Esophagus muscularis mucosa (tissue), 4 donors: ENCODE measurements at regions not wholly inside any gene's neighbourhood (a gene's known extent, or its start where the extent isn't known, plus 50 kb on each side); places are given as distances from the start of the nearest gene placed in this dataset.
"Not testable (repeated sequence)": the region's sequence is repeated elsewhere in the genome, so short reads cannot be mapped to it uniquely, and the experiment has no call there.

Experiments
- DNase-seq: peaks from one replicate; pipeline ENCODE4 v3.0.0-alpha.2; 2017; ENCODE audit errors: extremely low spot score
- H3K27ac ChIP-seq, 4 donors: fragments of 200-600 bp; sonication (generic); replicated peaks in 1 of 4; 1 replicate in 3 of 4; 2 replicates in 1 of 4; pipeline ENCODE4 v1.5.1; 2016 to 2019; ENCODE audit warnings: mild to moderate bottlenecking in 1 of 4
- H3K27me3 ChIP-seq, 4 donors: fragments of 200-600 bp; sonication (generic); one replicate each; pipeline versions ENCODE4 v1.5.1 to v1.6.0; 2016 to 2019
- H3K36me3 ChIP-seq, 4 donors: fragments of 200-600 bp; sonication (generic); one replicate each; pipeline ENCODE4 v1.5.1; 2016 to 2019
- H3K4me1 ChIP-seq, 4 donors: fragments of 200-600 bp; sonication (generic); one replicate each; pipeline ENCODE4 v1.5.1; 2016 to 2019
- H3K4me3 ChIP-seq, 4 donors: fragments of 200-600 bp; sonication (generic); 1 replicate in 2 of 4; 2 replicates in 2 of 4; pipeline ENCODE4 v1.5.1; 2016 to 2019; ENCODE audit warnings: mild to moderate bottlenecking in 4 of 4, moderate library complexity in 1 of 4
- H3K9me3 ChIP-seq, 4 donors: fragments of 200-600 bp; sonication (generic); 1 replicate in 3 of 4; 2 replicates in 1 of 4; pipeline ENCODE4 v1.5.1; 2016 to 2019
- CTCF ChIP-seq, 3 experiments: fragments of 200-600 bp in 2 of 3; fragments of 450-650 bp in 1 of 3; sonication (generic) in 2 of 3; IDR thresholded peaks; one replicate each; pipeline ENCODE4 v1.5.1; 2017 to 2019; ENCODE audit warnings: antibody characterized with exemption in 3 of 3, mild to moderate bottlenecking in 2 of 3, moderate library complexity in 1 of 3
- EP300 ChIP-seq: sonication (generic); formaldehyde crosslinking; IDR thresholded peaks from one replicate; pipeline ENCODE4 v1.6.1; 2017; ENCODE audit warnings: antibody characterized with exemption
- POLR2A ChIP-seq: fragments of 450-650 bp; IDR thresholded peaks from one replicate; pipeline ENCODE4 v1.6.1; 2017; ENCODE audit warnings: antibody characterized with exemption, moderate library complexity, mild to moderate bottlenecking, low read depth
- POLR2AphosphoS5 ChIP-seq, 2 donors: sonication (generic); formaldehyde crosslinking; IDR thresholded peaks; one replicate each; pipeline ENCODE4 v1.6.1; 2017; ENCODE audit warnings: antibody characterized with exemption in 2 of 2
- WGBS: methylation state at CpG from one replicate; pipeline ENCODE4 v1.1.5; 2018; 5-methylcytosine and 5-hydroxymethylcytosine counted together
- intact Hi-C: fragments of 100-400 bp; cut with DNase I; formaldehyde crosslinking; loops from one replicate; pipeline ENCODE4 v1.15.1; 2023

GRCh38 chr4:171348090-171348489, 465.1 kb upstream of the GALNTL6 start:
- WGBS, result 81% methylated on average over 2 of the region's 2 CpGs

GRCh38 chr4:171342646-171343045, 470.6 kb upstream of the GALNTL6 start:
- intact Hi-C loops, result no loop called here

More at GRCh38 chr4:171348090-171348489, 465.1 kb upstream of the GALNTL6 start:
- no peak overlapping the region for H3K27ac ChIP-seq
- TF ChIP-seq POLR2AphosphoS5 (IDR thresholded peaks at IDR 0.05) (no peak), EP300 (no peak), POLR2A (no peak), CTCF (IDR thresholded peaks at IDR 0.05) (no peak)
- no peak for DNase-seq
- H3K4me3 ChIP-seq, result no peak overlapping the region
- H3K27me3 ChIP-seq, result no peaks in the 10 kb centered on the region
- H3K4me1 ChIP-seq, result no peaks in the 10 kb centered on the region
- H3K36me3 ChIP-seq, result no peaks in the 10 kb centered on the region
- intact Hi-C loops, result no loop called here
- no peaks in the 10 kb centered on the region for H3K9me3 ChIP-seq

GRCh38 chr4:171340258-171340657, 472.9 kb upstream of the GALNTL6 start:
- no peak for TF ChIP-seq POLR2A
- no peak for TF ChIP-seq POLR2AphosphoS5 (IDR thresholded peaks at IDR 0.05)
- TF ChIP-seq CTCF (IDR thresholded peaks at IDR 0.05), result no peak
- TF ChIP-seq EP300, result no peak
- Histone ChIP-seq H3K4me1 (no peaks in the 10 kb centered on the region), H3K36me3 (no peaks in the 10 kb centered on the region), H3K27ac (no peak overlapping the region), H3K27me3 (no peaks in the 10 kb centered on the region), H3K9me3 (no peaks in the 10 kb centered on the region), H3K4me3 (no peak overlapping the region)
- intact Hi-C loops, result no loop called here
- DNase-seq, result no peak
- WGBS, result 81% methylated on average over 6 of the region's 6 CpGs

More at GRCh38 chr4:171342646-171343045, 470.6 kb upstream of the GALNTL6 start:
- TF ChIP-seq POLR2AphosphoS5 (IDR thresholded peaks at IDR 0.05) (no peak), POLR2A (no peak), EP300 (no peak), CTCF (IDR thresholded peaks at IDR 0.05) (no peak)
- H3K27ac ChIP-seq, result no peak overlapping the region
- H3K4me3 ChIP-seq, result no peak overlapping the region
- H3K27me3 ChIP-seq, result no peaks in the 10 kb centered on the region
- DNase-seq, result no peak
- H3K36me3 ChIP-seq, result no peaks in the 10 kb centered on the region
- no peaks in the 10 kb centered on the region for H3K4me1 ChIP-seq
- no peaks in the 10 kb centered on the region for H3K9me3 ChIP-seq
- WGBS, result 43% methylated on average over 3 of the region's 3 CpGs

- intact Hi-C loops, result no loop called here
- Histone ChIP-seq H3K4me3 (no peak overlapping the region), H3K36me3 (no peaks in the 10 kb centered on the region), H3K27me3 (no peaks in the 10 kb centered on the region), H3K9me3 (peaks cover 0 to 4% (median 2%) of the 10 kb centered on the region in 4 donors), H3K4me1 (no peaks in the 10 kb centered on the region), H3K27ac (no peak overlapping the region)
- TF ChIP-seq POLR2AphosphoS5 (IDR thresholded peaks at IDR 0.05), result no peak
- TF ChIP-seq CTCF (IDR thresholded peaks at IDR 0.05), result no peak
- TF ChIP-seq POLR2A, result no peak
- no peak for TF ChIP-seq EP300
- DNase-seq, result no peak
- 92% methylated on average over 4 of the region's 4 CpGs for WGBS
Measured at GRCh38 chr4:171334549-171334948, 478.7 kb upstream of the GALNTL6 start.

- H3K27me3 ChIP-seq, result no peaks in the 10 kb centered on the region
- no peak for DNase-seq
- H3K36me3 ChIP-seq, result no peaks in the 10 kb centered on the region
- H3K27ac ChIP-seq, result no peak overlapping the region
- TF ChIP-seq EP300 (no peak), CTCF (IDR thresholded peaks at IDR 0.05) (no peak), POLR2A (no peak)
- H3K4me3 ChIP-seq, result no peak overlapping the region
- no peaks in the 10 kb centered on the region for H3K4me1 ChIP-seq
- no peaks in the 10 kb centered on the region for H3K9me3 ChIP-seq
- intact Hi-C loops, result no loop called here
Measured at GRCh38 chr4:171308661-171309060, 504.5 kb upstream of the GALNTL6 start.

GRCh38 chr4:171298048-171298718, 515.0 kb upstream of the GALNTL6 start:
- H3K4me3 ChIP-seq, result peak overlapping the region in 1 of 4 donors; percentile 17
- H3K27ac ChIP-seq, H3K4me1 ChIP-seq, intact Hi-C loops, H3K9me3 ChIP-seq, H3K27me3 ChIP-seq, DNase-seq, H3K36me3 ChIP-seq: not testable (repeated sequence)
- WGBS, result 89% methylated on average over 3 of the region's 52 CpGs
